MM.1S (cell line): ENCODE measurements at regions not wholly inside any gene's neighbourhood (a gene's known extent, or its start where the extent isn't known, plus 50 kb on each side); places are given as distances from the start of the nearest gene placed in this dataset.

Experiments used
- EZH2 ChIP-seq: fragments of 300-600 bp; sonication (generic); optimal IDR thresholded peaks from 2 replicates; pipeline ENCODE3; 2017; ENCODE audit warnings: low read depth, mild to moderate bottlenecking, antibody characterized with exemption, low read length, mixed read lengths
- TF ChIP-seq, protein P1 (sequence below): fragments of 300-600 bp; sonication (generic); IDR thresholded peaks from 2 replicates; pipeline ENCODE4 v1.5.1; 2016; ENCODE audit warnings: antibody characterized with exemption, low read length, mixed read lengths

DNA sequence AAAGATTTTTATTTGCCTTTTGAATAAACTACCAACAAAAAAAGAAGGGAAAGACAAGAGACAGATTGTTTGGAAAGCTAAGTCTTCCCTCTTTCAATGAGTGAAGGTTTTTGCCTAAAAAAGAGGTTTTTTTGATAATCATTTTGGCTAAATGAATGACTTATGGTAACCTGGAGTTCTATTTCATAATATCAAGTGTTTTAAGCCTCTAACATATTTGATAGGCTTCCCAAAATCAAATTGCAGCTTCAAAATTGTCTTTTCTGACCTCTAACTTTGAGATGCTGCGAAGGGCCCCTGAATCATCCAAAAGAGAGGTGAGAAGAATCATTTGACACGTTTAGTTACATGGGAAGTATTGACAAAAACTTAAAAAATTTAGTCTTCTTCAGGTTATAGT is 53.0 kb upstream of the NAMPT start:
- TF ChIP-seq, protein P1, sequence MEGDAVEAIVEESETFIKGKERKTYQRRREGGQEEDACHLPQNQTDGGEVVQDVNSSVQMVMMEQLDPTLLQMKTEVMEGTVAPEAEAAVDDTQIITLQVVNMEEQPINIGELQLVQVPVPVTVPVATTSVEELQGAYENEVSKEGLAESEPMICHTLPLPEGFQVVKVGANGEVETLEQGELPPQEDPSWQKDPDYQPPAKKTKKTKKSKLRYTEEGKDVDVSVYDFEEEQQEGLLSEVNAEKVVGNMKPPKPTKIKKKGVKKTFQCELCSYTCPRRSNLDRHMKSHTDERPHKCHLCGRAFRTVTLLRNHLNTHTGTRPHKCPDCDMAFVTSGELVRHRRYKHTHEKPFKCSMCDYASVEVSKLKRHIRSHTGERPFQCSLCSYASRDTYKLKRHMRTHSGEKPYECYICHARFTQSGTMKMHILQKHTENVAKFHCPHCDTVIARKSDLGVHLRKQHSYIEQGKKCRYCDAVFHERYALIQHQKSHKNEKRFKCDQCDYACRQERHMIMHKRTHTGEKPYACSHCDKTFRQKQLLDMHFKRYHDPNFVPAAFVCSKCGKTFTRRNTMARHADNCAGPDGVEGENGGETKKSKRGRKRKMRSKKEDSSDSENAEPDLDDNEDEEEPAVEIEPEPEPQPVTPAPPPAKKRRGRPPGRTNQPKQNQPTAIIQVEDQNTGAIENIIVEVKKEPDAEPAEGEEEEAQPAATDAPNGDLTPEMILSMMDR = no peak
- no peak for TF ChIP-seq EZH2
